GM18873 (cell line): ENCODE measurements at regions not wholly inside any gene's neighbourhood (a gene's known extent, or its start where the extent isn't known, plus 50 kb on each side); places are given as distances from the start of the nearest gene placed in this dataset.
"Not testable (repeated sequence)": the region's sequence is repeated elsewhere in the genome, so short reads cannot be mapped to it uniquely, and the experiment has no call there.

ENCODE experiments used
- ATAC-seq: cut with Tn5 transposase; IDR thresholded peaks from one replicate; pipeline ENCODE4 v1.9.1; 2021; ENCODE audit warnings: mild to moderate bottlenecking, moderate library complexity, moderate number of reproducible peaks; ENCODE audit not compliant: unreplicated experiment, low FRiP score

DNA sequence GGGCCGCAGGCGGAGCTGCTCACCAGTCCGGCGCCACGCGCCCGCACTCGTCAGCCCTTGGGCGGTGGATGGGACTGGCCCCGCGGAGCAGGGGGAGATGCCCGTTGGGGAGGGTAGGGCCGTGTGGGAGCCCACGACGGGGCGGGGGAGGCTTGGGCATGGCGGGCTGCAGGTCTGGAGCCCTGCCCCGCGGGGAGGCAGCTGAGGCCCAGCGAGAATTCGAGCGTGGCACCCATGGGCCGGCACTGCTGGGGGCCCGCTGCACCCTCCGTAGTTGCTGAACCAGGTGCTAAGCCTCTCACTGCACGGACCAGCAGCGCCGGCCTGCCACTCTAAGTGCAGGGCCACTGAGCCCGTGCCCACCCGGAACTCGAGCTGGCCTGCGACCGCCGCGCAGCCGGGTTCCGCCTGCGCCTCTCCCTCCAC is 182.4 kb upstream of the ERBB4 start:
- no peak for ATAC-seq

DNA sequence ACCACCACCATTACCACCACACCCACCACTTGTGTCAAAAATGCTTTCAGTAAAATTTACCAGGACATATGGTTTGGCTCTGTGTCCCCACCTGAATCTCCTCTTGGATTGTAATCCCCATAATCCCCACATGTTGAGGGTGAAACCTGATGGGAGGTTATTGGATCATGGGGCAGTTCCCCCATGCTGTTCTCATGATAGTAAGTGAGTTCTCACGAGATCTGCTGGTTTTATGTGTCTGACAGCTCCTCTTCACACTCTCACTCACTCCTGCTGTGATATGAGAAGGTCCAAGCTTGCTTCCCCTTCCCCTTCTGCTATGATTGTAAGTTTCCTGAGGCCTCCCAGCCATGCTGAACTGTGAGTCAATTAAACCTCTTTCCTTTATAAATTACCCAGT is 176.8 kb upstream of the ERBB4 start:
- not testable (repeated sequence) for ATAC-seq

DNA sequence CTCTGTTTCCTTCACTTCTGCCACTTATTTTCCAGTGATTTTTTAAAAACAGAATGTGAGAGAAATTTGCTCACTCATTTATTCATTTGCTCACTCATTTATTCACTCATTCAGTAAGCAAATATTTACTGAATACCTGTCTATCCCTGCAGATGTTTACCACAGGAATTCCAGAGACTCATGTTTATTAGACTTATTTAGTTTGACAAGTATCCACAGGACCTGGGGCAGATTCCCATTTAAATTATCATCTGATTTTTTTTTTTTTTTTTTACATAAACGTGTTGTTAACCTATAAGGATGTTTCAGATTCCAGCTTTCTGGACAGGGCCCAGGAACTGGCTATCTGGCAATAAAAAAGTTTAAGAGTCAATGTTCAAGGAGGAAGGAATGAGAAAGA is 175.1 kb upstream of the ERBB4 start:
- ATAC-seq = no peak

DNA sequence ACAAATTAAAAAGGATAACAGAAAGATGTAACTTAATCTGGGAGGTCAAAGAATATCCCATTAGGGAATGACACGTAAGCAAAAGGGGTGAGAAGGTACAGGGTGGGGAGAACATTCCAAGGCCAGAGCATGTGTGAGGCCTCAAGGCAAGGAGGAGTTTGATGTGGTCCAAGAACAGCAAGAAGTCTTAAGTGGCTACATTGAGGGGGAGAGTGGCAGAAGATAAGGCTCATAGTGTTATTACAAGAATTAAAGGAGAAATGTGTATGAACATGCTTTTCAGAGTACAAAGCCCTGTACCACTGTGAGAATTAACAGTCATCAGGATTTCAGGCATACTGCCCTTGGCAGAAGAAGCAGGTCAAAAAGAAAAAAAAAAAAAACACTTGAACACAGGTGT is 174.4 kb upstream of the ERBB4 start:
- no peak for ATAC-seq

DNA sequence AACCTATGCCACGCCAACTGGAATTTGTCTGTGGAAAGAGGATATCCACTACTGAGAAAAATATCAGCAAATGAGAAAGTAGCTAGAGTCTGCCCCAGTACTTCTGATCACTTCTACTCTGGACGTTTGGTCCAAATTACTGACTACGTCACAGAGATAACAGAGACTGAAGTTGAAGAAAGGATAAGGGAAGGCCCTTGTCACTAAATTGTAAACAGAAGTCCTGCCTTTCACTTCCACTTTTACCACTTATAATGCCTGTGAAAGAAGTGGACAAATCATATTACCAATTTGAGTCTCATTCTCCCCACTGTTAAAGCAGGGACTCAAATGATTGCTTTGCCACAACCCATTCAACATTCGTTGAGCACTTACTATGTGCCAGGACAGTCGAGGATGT is 173.9 kb upstream of the ERBB4 start:
- ATAC-seq = no peak

DNA sequence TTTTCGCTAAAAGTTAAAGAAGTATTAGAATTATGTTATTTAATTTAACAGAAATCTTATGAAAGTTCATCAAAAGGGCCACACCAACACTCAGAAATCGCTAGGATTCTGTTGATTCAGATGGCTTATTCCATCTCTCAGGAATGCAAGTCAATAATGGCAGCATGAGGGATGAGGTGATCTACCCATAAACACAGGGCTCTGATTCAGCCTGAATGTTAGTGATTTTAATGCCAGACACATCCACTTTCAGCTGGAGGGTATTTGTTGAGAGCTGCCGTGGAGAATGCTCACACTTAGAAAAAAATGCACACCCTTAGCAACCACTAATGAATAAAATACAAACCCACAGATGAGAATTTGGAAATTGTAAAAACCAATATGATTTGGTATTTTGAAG is 173.3 kb upstream of the ERBB4 start:
- no peak for ATAC-seq

DNA sequence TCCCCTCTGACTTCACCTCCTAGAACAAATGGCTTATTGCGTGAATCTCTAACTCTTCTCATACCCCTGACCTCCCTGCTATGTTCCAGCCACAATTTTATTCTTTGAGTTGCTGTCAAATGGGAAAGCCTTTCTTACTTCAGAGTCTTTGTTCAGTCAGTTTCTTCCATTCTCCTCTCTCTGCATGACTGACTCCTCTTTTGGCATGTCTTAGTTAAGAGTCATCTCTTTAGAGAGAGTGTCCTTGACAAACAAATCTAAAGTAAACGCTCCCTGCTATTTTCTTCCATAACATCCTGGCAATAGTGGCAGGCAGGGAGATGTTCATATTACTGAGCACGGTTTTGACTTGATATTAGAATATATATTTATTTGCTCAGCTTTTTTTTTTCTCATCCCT is 170.7 kb upstream of the ERBB4 start:
- ATAC-seq = no peak

DNA sequence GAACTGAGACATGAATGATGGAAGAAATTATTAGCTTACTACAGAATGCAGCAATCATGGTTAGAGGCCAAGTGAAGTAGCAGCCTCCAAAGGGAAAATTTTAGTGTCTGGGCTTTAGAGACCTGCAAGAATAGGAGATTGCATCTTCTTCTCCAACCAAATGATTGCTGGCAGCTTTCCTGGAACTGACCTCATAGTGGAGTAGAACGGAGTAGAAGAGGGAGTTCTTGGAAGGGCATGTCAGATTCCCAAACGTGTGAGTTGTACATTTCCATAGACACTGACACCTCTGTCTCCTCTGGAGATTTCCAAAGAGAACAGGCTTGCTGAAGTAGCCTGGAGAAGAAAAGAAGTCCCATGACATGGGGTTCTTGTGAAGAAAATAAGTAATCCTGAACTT is 169.8 kb upstream of the ERBB4 start:
- ATAC-seq = no peak

DNA sequence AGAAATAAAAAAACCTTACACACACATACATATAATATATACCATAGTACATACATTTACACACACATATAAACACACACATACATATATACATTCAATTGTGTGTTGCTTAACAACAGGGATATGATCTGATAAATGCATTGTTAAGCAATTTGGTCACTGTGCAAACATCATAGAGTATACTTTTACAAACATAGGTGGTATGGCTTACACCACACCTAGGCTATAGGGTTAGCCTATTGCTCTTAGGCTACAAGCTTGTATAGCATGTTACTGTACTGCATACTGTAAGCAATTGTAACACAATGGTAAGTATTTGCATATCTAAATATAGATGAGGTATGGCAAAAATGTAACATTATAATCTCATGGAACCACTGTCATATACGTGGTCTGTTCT is 156.8 kb upstream of the ERBB4 start:
- ATAC-seq = no peak

DNA sequence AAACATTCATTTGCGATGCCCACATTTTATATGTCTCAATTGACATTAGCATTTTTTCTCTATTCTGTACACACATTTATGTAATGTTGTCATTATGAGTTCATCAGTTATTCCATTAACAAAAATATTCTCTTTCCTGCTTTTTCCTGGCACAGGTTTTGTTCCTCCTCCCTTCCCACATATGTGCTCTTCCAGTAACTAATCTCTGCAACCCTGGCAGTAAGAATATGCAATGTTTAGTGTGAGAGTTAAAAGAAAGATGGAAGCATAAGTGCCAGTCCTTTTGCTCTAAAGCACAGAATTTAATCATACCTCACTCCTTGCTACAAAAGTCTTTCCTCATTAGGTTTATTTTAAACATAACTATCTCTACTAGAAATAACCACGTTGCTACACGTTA is 155.8 kb upstream of the ERBB4 start:
- ATAC-seq = no peak

DNA sequence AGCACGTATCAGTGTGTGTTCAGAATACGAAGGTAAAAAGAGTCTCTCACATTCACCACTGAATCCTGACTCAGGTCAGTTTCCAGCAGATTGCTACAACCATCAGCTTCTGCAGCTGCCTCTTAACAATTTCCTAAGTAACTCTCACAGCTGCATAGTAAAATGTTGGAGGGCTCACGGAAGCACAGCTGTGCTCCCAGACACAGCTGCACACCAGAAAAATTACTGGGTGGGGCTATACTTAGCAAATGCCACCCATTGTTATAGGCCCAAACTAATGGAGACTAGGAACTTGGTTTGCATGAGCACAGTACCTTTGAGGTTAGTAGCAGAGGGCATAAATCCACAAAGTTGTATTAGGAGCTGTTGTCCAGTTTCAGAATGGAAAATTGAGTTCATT is 153.9 kb upstream of the ERBB4 start:
- no peak for ATAC-seq

DNA sequence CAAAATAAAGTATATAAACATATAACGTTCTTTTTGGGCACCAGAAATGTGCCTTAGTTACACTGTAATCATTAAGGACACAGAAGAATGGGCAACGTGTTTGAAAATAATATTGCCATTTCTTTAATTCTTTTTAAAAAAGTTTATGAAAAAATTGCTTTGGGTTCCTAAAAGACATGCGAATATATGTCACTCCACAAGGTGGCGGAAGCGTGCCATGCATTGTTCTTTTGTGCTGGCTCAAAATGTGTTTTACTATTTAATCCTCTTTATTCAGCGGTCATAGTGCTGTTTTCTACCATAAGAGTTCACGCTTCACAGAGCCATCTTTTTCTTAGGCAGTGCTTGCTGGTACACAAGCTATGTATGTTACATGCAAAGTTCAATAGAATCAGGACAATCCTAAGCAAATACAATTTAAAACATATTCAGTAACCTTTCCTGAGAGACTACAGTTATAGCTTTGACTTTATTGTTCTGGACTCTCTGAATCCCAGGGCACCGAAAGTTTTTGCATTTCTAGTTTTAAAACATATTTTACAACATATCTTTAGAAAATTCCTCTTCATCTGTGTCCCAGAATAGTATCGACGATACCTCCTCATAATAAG is 147.8 kb upstream of the ERBB4 start:
- peak; percentile 61 for ATAC-seq

DNA sequence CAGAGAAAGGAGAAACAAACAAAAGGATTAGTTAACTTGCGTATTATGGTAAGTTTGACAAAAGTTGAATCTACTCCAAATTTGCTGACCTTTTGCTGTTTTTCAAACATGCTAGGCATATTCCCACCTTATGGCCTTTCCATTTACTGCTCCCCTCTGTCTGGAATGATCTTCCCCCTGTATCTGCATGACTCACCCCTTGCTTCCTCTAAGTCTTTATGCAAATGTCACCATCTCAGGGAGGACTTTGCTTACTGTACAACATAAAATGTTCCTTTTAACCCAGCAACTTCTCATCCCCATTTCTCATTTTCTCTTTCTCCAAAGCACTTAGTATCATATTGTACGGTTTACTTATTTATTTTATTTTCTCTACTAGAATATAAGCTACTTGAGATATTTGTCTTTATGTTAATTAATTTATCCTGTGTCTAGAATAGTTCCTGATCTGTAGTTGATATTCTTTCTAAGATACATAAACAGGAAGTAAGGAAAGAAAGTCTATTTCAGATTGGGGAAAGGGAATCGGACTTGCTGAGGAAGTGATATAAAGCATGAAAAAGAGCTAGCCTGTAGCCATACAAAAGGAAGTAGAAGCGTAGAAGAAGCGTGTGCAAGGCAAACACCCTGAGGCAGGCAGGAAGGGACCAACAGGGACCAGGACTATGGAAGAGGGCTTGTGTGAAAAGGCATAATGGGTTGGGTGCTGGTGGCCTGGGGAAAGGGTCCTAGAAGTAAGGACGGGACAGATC is 144.9 kb upstream of the ERBB4 start:
- ATAC-seq = no peak

DNA sequence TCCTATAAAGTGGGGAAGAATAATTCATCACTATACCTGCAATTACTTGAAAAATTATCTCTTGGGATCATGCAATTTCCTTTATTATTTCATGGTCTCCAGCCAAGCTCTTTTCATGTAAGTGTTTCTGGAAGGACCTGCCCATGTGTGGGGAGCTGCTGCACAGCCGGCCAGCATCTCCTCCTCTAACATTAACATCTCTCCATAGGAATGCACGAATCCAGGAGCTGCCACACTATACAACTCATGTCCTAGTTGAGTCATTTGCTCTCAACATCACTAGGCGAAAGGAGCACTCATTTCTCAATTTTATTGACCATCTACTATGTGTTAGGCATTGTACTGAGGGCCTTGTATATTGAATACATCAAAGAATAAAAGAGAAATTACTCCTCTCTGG is 144.3 kb upstream of the ERBB4 start:
- no peak for ATAC-seq

DNA sequence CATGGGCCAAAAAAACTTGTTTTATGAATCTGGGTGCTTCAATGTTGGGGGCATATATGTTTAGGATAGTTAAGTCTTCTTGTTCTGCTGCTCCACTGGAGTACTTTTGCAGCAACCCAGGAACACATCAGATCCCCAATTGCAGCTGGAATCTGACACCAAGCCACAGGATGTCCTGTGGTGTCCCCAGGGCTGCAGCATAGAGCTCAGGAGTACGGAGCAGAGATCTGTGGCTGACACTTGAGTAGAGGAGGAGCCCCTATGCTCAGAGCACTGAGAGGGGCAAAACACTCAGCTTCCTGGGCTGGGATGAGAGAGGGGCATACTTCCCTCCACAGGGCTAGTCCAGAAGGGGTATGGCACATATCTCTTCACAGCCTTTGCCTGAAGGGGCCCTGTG is 138.9 kb upstream of the ERBB4 start:
- no peak for ATAC-seq

DNA sequence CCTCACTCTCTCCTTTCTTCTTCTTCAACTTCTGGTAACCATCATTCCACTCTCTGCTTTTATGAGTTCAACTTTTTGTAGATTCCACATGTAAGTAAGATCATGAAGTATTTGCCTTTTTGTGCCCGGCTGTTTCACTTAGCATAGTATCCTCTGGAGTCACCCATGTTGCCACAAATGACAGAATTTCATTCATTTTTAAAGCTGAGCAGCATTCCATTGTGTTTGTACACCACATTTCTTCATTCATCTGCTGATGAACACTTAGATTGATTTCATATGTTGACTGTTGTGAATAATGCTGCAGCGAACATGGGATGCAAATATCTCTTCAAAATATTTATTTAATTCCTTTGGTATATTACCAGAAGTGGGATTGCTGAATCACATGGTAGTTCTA is 133.6 kb upstream of the ERBB4 start:
- no peak for ATAC-seq

DNA sequence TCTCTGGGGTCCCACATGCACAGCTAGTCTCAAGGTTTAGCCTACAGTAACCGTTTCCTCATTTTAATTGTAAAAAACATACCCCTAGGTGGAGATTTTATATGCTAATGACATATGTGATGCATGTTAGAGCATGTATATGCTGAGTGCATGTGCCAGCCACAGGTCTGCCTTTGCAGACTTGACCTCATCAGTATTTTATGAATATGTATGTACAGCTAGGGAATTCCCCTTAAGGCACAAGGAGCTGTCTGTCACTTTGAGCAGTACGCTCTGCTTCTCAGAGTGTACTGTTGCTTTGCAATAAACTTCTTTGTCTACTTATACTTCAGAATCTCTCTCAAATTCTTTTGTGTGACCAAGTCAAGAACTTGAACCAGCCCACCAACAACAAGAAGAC is 131.2 kb upstream of the ERBB4 start:
- ATAC-seq = no peak

DNA sequence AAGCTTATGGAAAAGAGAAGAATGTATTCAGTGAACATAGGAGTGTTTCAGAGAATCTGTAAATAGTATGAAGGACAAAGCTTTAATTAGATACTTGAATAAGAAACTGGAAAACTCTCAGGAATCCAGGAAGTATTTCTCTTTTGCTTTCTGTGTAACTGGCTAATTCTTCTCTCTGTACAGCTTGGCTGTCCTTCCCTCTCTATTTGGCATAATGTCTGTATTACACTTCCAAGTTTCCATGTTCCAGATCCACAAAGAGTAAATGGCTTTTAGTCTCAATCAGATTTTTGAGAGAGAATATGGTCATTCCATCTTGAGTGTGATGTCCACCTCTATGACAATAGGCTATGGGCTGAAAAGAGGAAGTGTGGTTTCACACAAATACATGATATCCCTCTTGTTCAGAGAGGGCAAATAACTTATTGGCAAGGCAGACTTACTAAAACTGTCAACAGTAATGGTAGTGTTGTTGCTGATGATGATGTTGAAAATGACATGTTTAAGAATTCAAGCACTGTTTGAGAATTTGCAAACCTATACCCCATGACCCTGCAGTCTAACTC is 129.2 kb upstream of the ERBB4 start:
- no peak for ATAC-seq

DNA sequence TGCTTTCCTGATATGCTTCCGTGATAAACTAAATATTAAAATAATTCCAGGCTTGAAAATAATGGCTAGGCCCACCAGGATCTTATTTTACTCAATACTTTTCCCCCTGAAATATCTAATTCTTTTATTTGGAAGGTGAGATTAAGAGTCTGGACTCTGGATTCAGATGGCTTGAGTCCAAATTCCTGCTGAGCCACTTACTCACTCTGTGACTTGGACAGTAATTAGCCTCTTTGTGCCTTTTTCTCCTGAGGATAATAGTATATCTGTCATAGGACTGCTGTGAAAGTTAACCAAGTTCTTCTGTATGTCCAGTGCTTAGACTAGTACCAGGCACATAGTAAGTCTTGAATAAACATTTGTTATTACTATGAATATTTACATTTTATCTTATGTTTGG is 127.3 kb upstream of the ERBB4 start:
- no peak for ATAC-seq

DNA sequence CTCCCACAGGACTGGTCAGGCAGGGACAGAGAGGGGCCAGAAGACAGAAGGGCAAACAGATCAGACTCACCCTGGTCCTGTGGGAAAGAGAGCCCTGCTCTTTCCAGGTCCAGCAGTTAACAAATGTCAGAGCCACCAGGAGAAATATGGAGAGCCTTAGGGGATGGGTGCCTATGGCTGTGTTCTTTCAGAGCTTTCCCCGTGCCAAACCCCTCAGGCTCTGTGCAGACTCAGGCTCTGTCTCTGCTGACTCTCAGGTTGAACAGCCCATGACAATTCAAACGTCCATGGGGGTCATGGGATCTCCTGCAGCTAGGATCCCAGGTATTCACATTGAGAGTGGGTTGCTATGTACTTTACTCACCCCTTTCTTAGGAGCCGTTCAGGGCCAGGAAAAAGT is 120.8 kb upstream of the ERBB4 start:
- no peak for ATAC-seq

DNA sequence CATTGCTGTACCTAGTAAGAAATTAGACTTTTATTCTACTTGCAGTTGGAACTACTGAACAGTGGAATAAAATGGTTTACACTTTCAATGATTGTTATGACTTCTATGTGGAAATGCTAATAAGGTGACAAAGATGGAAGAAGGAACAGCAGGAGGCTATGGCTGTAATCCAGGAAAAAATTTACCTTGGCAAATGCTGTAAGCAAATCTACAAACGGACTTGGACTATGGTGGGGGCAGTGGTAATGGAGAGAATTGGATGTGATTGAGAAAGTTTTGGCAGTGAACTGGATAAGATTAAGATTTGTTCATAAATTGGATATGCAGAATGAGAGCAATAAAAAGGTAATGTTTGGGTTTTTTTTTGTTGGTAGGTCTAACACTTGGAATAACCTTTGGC is 111.0 kb upstream of the ERBB4 start:
- ATAC-seq = no peak

DNA sequence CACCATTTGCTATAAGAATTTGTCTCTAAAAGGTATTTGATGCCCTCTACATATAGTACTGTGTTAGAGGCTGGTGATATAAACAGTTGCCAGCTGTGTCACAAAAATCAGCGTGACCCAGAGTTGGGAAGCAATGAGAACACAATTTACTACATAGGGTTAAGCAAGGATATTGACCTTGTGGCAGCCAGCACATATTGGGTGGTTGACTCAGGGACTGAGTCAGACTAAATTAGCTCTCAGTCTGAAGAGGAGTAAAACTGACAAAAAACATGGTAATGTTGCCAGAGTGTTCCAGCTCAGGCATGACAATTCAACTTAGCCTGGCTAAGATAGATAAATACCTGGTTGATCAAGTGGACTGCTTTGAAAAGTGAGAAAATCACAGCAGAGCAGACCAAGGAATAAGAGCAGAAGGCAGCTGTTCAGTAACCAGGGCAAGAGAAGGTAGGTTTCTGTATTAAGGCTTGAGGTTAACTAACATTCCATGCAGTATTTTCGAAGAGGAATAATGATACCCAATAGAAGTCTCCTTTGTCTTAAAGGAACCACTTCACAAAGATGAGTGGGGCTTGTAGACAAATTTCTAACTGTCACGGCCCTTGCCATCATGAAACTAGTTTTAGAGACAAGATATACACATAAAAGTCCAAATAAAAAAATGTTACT is 108.2 kb upstream of the ERBB4 start:
- no peak for ATAC-seq
